ENCODE measurements at regions not wholly inside any gene's neighbourhood (a gene's known extent, or its start where the extent isn't known, plus 50 kb on each side); places are given as distances from the start of the nearest gene placed in this dataset.

DNA sequence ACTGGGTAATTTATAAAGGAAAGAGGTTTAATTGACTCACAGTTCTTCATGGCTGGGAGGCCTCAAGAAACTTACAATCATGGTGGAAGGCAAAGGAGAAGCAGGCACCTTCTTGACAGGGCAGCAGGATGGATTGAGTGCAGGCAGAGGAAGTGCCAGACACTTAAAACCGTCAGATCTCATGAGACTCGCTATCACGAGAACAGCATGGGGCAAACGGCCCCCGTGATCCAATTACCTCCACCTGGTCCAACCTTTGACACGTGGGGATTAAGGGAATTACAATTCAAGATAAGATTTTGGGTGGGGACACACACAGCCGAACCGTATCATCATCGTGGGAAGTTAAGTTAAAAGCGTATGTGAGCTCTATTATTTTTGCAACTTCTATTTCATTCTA is 71.4 kb upstream of the SYN3 start:
- H4K20me1 ChIP-seq (ENCODE audit: insufficient read depth) = no peaks in the 10 kb centered on the region
- ChIA-PET CTCF (no interaction called here), RAD21 (ENCODE audit: low non-redundant PET in 1 of 2, low total read pairs in 2 of 2, uncharacterized antibody in 2 of 2, unreplicated experiment in 2 of 2) (no interaction called here), POLR2A (no interaction called here)
- intact Hi-C loops (cut with micrococcal nuclease) = no loop called here
- ATAC-seq = no peak
- BruUV-seq (replicated peaks) = no TSS peak
- H3K9me3 ChIP-seq (ENCODE audit: control insufficient read depth in 1 of 2, insufficient read depth in 1 of 2, low read depth in 1 of 2, low read length in 2 of 2) = no peaks in the 10 kb centered on the region
- no peaks in the 10 kb centered on the region for H3K9me2 ChIP-seq (ENCODE audit: insufficient read depth)
- TF ChIP-seq, protein P1, sequence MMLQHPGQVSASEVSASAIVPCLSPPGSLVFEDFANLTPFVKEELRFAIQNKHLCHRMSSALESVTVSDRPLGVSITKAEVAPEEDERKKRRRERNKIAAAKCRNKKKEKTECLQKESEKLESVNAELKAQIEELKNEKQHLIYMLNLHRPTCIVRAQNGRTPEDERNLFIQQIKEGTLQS (IDR thresholded peaks at IDR 0.05) = no peak
- TF ChIP-seq YY1 (IDR thresholded peaks at IDR 0.05; ENCODE audit: extremely low read depth, insufficient replicate concordance, low read depth, low read length) (no peak), EZH2 (IDR thresholded peaks at IDR 0.05) (no peak), POLR2AphosphoS5 (IDR thresholded peaks at IDR 0.05; ENCODE audit: low read depth, low read length) (no peak), EGR1 (IDR thresholded peaks at IDR 0.05; ENCODE audit: low read depth) (no peak), ZNF274 (IDR thresholded peaks at IDR 0.05; ENCODE audit: low read depth, low read length) (no peak), JUND (IDR thresholded peaks at IDR 0.05) (no peak), RAD21 (IDR thresholded peaks at IDR 0.05; ENCODE audit: low read depth) (no peak), SIN3A (IDR thresholded peaks at IDR 0.05; ENCODE audit: low read depth) (no peak), POLR2A (IDR thresholded peaks at IDR 0.05; ENCODE audit: borderline replicate concordance, extremely low read depth, insufficient read depth, insufficient read length) (no peak), CBX3 (IDR thresholded peaks at IDR 0.05; ENCODE audit: low read depth) (no peak), TCF7L2 (IDR thresholded peaks at IDR 0.05; ENCODE audit: borderline replicate concordance, extremely low read depth, insufficient read depth, insufficient read length) (no peak), ZFX (IDR thresholded peaks at IDR 0.05) (no peak), EZH2phosphoT487 (IDR thresholded peaks at IDR 0.05; ENCODE audit: borderline replicate concordance) (no peak), ELF1 (IDR thresholded peaks at IDR 0.05; ENCODE audit: borderline replicate concordance, low read depth) (no peak), CEBPB (IDR thresholded peaks at IDR 0.05; ENCODE audit: low read depth) (no peak)
- TF ChIP-seq, protein P2, sequence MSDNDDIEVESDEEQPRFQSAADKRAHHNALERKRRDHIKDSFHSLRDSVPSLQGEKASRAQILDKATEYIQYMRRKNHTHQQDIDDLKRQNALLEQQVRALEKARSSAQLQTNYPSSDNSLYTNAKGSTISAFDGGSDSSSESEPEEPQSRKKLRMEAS (IDR thresholded peaks at IDR 0.05) = no peak
- TF ChIP-seq, protein P3, sequence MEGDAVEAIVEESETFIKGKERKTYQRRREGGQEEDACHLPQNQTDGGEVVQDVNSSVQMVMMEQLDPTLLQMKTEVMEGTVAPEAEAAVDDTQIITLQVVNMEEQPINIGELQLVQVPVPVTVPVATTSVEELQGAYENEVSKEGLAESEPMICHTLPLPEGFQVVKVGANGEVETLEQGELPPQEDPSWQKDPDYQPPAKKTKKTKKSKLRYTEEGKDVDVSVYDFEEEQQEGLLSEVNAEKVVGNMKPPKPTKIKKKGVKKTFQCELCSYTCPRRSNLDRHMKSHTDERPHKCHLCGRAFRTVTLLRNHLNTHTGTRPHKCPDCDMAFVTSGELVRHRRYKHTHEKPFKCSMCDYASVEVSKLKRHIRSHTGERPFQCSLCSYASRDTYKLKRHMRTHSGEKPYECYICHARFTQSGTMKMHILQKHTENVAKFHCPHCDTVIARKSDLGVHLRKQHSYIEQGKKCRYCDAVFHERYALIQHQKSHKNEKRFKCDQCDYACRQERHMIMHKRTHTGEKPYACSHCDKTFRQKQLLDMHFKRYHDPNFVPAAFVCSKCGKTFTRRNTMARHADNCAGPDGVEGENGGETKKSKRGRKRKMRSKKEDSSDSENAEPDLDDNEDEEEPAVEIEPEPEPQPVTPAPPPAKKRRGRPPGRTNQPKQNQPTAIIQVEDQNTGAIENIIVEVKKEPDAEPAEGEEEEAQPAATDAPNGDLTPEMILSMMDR (IDR thresholded peaks at IDR 0.05 in 2 of 3, conservative IDR thresholded peaks at IDR 0.05 in 1 of 3; ENCODE audit: borderline replicate concordance in 1 of 3, insufficient read depth in 1 of 3, low read depth in 2 of 3, low read length in 2 of 3) = no peak
- no peak overlapping the region for H3K4me3 ChIP-seq (replicated peaks in 1 of 2; ENCODE audit: low read depth in 1 of 2, low read length in 2 of 2)
- H2AFZ ChIP-seq (ENCODE audit: low read depth, low read length, poor library complexity, severe bottlenecking) = no peak overlapping the region
- no peaks in the 10 kb centered on the region for H3K36me3 ChIP-seq (ENCODE audit: control insufficient read depth in 1 of 2, insufficient read depth in 2 of 2, low read length in 2 of 2)
- no peak overlapping the region for H3K4me2 ChIP-seq (ENCODE audit: low read length)
- H3K9ac ChIP-seq (ENCODE audit: low read length) = no peak overlapping the region
- DNase-seq (ENCODE audit: low read depth, low spot score) = no peak
- no peaks in the 10 kb centered on the region for H3K4me1 ChIP-seq (ENCODE audit: control insufficient read depth in 1 of 2, insufficient read depth in 2 of 2, low read length in 2 of 2)
- H3K27ac ChIP-seq (ENCODE audit: low read depth, low read length) = no peak overlapping the region
- no peaks in the 10 kb centered on the region for H3K79me2 ChIP-seq (ENCODE audit: insufficient read depth, low read length)
- H3K27me3 ChIP-seq (ENCODE audit: insufficient read depth, low read length) = no peaks in the 10 kb centered on the region
